ENCODE measurements at regions not wholly inside any gene's neighbourhood (a gene's known extent, or its start where the extent isn't known, plus 50 kb on each side); places are given as distances from the start of the nearest gene placed in this dataset.

GRCh38 chr3:21801631-21802030, 50.6 kb upstream of the ZNF385D start:
- H3K4me3 ChIP-seq (ENCODE audit: low read depth, low read length), result no peak overlapping the region
- TF ChIP-seq, protein P1, sequence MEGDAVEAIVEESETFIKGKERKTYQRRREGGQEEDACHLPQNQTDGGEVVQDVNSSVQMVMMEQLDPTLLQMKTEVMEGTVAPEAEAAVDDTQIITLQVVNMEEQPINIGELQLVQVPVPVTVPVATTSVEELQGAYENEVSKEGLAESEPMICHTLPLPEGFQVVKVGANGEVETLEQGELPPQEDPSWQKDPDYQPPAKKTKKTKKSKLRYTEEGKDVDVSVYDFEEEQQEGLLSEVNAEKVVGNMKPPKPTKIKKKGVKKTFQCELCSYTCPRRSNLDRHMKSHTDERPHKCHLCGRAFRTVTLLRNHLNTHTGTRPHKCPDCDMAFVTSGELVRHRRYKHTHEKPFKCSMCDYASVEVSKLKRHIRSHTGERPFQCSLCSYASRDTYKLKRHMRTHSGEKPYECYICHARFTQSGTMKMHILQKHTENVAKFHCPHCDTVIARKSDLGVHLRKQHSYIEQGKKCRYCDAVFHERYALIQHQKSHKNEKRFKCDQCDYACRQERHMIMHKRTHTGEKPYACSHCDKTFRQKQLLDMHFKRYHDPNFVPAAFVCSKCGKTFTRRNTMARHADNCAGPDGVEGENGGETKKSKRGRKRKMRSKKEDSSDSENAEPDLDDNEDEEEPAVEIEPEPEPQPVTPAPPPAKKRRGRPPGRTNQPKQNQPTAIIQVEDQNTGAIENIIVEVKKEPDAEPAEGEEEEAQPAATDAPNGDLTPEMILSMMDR (IDR thresholded peaks at IDR 0.05; ENCODE audit: low read depth, low read length), result no peak

DNA sequence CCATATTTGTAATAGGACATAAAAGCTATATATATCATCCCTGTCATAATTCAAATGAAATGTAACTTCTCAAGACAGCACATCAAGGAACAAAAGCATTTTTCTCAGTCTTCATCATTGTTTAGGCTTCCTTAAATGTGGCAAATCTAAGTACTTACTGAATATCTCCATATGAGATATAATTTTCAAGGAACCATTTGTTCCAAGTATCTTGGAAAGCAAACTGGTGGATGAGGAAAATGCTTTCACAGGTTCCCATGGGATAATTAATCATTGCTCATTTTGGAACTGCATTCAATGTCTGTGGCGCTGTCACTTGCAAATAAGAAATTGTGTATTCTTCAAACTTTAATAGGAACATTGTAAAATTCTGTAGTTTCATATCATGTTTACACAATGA, 52.6 kb upstream of the ZNF385D start:
- TF ChIP-seq, protein P1 (IDR thresholded peaks at IDR 0.05; ENCODE audit: low read depth, low read length), result no peak
- no peak overlapping the region for H3K4me3 ChIP-seq (ENCODE audit: low read depth, low read length)

- H3K4me3 ChIP-seq (ENCODE audit: low read depth, low read length), result no peak overlapping the region
- TF ChIP-seq, protein P1 (IDR thresholded peaks at IDR 0.05; ENCODE audit: low read depth, low read length), result no peak
Measured at GRCh38 chr3:21804330-21804729, 53.3 kb upstream of the ZNF385D start.

DNA sequence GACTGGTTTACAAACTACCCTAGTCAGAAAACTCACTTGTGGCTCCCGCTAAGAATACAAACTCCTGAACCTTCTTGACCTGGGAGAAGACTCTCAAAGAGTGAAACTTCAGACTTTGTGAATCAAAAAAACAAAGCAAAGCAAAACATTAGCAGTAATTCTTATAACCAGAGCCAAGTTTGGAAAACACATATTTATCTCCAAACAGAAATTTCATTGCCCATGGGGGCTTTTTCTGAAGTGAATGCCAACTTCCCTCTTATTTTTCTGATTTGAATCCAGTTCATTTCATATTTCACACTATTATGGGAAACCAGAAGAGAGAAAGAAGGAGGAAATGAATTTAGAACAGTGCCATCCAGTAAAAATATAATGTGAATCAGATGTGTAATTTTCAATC, 55.7 kb upstream of the ZNF385D start:
- H3K4me3 ChIP-seq (ENCODE audit: low read depth, low read length), result no peak overlapping the region
- TF ChIP-seq, protein P1 (IDR thresholded peaks at IDR 0.05; ENCODE audit: low read depth, low read length), result no peak

DNA sequence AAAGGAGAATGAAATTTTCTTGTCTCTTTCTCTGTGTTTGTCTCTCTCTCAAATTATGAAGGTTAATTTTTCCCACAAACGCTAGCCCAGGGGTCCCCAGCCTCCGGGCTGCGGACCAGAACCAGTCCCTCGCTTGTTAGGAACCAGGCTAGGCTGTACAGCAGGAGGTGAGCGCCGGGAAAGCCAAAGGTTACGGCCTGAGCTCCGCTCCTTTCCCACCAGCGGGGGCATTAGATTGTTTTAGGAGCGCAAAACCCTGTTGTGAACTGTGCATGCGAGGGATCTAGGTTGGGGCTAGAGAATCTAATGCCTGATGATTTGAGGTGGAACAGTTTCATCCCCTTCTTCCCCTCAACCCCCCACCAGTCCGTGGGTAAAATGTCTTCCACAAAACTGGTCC, 74.7 kb upstream of the ZNF385D start:
- TF ChIP-seq, protein P1 (IDR thresholded peaks at IDR 0.05; ENCODE audit: low read depth, low read length), result no peak
- H3K4me3 ChIP-seq (ENCODE audit: low read depth, low read length), result no peak overlapping the region

- TF ChIP-seq, protein P1 (IDR thresholded peaks at IDR 0.05; ENCODE audit: low read depth, low read length), result no peak
- no peak overlapping the region for H3K4me3 ChIP-seq (ENCODE audit: low read depth, low read length)
Measured at GRCh38 chr3:21826416-21826815, 75.4 kb upstream of the ZNF385D start.

GRCh38 chr3:21830541-21830940, 79.5 kb upstream of the ZNF385D start:
- TF ChIP-seq, protein P1 (IDR thresholded peaks at IDR 0.05; ENCODE audit: low read depth, low read length), result no peak
- no peak overlapping the region for H3K4me3 ChIP-seq (ENCODE audit: low read depth, low read length)

All from WI38 (cell line).